ENCODE measurements at regions not wholly inside any gene's neighbourhood (a gene's known extent, or its start where the extent isn't known, plus 50 kb on each side); places are given as distances from the start of the nearest gene placed in this dataset.

DNA sequence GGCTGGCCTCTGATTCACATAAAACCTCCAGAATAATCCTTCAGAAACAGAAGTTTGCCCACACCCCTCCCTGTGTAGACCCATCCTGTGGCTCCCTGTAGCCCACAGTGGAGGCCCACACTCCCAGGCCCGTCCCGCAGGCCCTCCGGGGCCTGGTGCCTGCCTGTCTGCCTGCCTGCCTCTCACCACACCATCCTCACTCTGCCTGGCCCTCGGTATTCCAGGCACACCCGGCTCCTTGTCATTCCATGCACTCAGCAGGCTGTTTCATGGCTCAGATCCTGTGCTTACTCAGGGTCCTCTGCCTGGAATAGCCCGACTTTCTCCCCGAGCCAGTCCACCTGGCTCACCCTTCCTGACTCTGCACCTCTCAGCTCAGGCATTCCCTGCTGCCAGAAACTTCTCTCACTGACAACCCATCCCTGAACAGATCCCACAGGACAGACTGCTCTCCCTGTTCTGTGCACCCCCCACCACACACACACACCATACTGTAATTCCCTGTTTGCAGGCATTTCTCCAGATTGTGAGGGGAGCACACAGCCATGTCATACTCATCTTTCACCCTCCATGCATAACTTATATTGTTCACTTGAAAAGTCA, 498.0 kb upstream of the ZMIZ1 start:
- DNase-seq: no peak
- Histone ChIP-seq H3K27ac (ENCODE audit: low read length) (no peak overlapping the region), H3K36me3 (ENCODE audit: control insufficient read depth, insufficient read depth, low read length) (no peaks in the 10 kb centered on the region), H3K9me3 (ENCODE audit: control insufficient read depth, low read depth, low read length) (no peaks in the 10 kb centered on the region), H3K4me3 (ENCODE audit: low read length) (no peak overlapping the region), H3K27me3 (ENCODE audit: control insufficient read depth, insufficient read depth, low read length) (no peaks in the 10 kb centered on the region), H3K4me1 (ENCODE audit: control insufficient read depth, insufficient read depth, low read length) (peaks cover 13% of the 10 kb centered on the region)
- WGBS (ENCODE audit: insufficient coverage, low lambda C conversion rate): no CpG with 5 or more reads among the region's 7 CpGs

DNA sequence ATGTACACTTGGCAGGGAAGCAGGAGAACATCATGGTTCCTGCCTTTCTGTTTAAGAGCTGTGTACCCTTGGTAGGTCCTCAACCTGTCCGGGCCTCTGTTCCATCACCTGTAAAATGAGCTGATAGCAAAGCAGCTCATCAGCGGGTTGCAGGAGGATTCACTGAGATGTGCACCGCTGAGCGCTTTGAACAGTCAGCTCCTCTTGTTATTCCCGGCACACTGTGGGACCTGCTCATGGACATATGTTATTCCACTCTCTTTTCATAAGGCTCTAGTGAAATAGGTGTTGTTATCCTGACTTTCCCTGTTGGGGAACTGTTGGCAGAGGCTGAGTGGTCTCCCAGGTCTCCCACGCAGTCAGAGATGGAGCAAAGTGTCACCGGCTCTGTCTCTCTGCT, 497.5 kb upstream of the ZMIZ1 start:
- peaks cover 13% of the 10 kb centered on the region for H3K4me1 ChIP-seq (ENCODE audit: control insufficient read depth, insufficient read depth, low read length)
- H3K36me3 ChIP-seq (ENCODE audit: control insufficient read depth, insufficient read depth, low read length): no peaks in the 10 kb centered on the region
- no peak overlapping the region for H3K4me3 ChIP-seq (ENCODE audit: low read length)
- no peak for DNase-seq
- no peak overlapping the region for H3K27ac ChIP-seq (ENCODE audit: low read length)
- no peaks in the 10 kb centered on the region for H3K9me3 ChIP-seq (ENCODE audit: control insufficient read depth, low read depth, low read length)
- H3K27me3 ChIP-seq (ENCODE audit: control insufficient read depth, insufficient read depth, low read length): no peaks in the 10 kb centered on the region
- no CpG with 5 or more reads among the region's 7 CpGs for WGBS (ENCODE audit: insufficient coverage, low lambda C conversion rate)

DNA sequence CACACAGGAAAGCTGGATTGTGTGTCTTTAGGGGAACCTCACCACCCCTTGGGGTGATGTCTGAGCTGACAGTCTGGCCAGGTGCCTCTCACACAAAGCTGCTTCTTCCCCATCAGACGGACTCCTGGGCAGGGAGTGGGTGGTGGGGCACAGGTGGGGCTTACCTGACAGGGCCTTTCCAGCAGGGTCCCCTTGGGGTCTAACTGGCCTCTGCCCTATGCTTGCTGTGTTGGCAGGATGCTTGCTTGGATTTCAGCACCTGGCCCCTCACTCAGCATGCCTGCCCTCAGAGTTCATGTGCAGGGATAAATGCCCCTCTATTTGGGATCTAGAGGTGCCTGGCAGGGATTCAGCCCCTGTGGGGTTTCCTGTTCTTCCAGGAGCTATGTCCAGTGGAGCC, 496.9 kb upstream of the ZMIZ1 start:
- WGBS (ENCODE audit: insufficient coverage, low lambda C conversion rate): no CpG with 5 or more reads among the region's 1 CpG

DNA sequence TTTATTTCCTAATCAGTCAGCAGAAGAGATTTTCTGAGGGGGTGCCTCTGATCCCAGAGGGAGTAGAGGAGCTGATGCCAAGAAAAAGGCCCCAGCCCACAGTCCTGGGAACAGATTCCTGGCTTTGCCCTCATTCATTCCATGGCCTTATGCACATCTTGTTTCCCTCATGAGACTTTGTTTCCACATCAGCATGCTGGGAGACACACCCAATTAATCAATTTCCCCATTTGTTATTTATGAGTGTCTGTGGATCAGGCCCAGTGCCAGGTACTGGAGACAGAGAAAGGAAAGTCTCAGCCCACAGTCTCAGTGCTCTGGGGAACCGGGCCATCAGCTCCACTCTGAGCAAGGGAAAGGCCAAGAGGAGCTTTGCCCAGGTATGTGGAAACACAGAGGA, 496.2 kb upstream of the ZMIZ1 start:
- H3K27me3 ChIP-seq (ENCODE audit: control insufficient read depth, insufficient read depth, low read length): no peaks in the 10 kb centered on the region
- H3K4me1 ChIP-seq (ENCODE audit: control insufficient read depth, insufficient read depth, low read length): peaks cover 7% of the 10 kb centered on the region
- no peak overlapping the region for H3K27ac ChIP-seq (ENCODE audit: low read length)
- no peaks in the 10 kb centered on the region for H3K9me3 ChIP-seq (ENCODE audit: control insufficient read depth, low read depth, low read length)
- no peak for DNase-seq
- no peak overlapping the region for H3K4me3 ChIP-seq (ENCODE audit: low read length)
- no CpG with 5 or more reads among the region's 1 CpG for WGBS (ENCODE audit: insufficient coverage, low lambda C conversion rate)
- H3K36me3 ChIP-seq (ENCODE audit: control insufficient read depth, insufficient read depth, low read length): no peaks in the 10 kb centered on the region

More for the DNA sequence above, 496.9 kb upstream of the ZMIZ1 start:
- Histone ChIP-seq H3K4me3 (ENCODE audit: low read length) (no peak overlapping the region), H3K27ac (ENCODE audit: low read length) (no peak overlapping the region), H3K9me3 (ENCODE audit: control insufficient read depth, low read depth, low read length) (no peaks in the 10 kb centered on the region), H3K27me3 (ENCODE audit: control insufficient read depth, insufficient read depth, low read length) (no peaks in the 10 kb centered on the region), H3K36me3 (ENCODE audit: control insufficient read depth, insufficient read depth, low read length) (no peaks in the 10 kb centered on the region), H3K4me1 (ENCODE audit: control insufficient read depth, insufficient read depth, low read length) (peaks cover 13% of the 10 kb centered on the region)
- no peak for DNase-seq

DNA sequence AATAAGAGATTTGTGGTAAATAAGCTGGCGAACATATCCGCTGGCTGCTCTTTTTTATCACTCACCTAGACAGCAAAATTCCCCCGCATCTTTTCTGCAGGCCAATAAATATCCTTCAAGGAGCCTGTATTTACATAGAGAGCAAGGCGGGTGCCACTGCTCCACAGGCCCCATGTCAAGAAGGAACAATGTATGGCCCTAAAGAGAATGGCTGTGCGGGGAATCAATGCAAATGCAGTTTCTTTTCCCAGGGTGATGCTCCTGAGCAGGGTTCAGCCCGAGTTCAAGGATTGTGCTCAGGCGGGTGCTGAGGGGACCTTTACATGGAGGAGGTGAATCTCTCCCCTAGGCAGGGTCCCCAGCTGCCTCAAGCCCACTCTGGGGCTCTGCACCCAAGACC, 494.2 kb upstream of the ZMIZ1 start:
- Histone ChIP-seq H3K27ac (ENCODE audit: low read length) (no peak overlapping the region), H3K27me3 (ENCODE audit: control insufficient read depth, insufficient read depth, low read length) (no peaks in the 10 kb centered on the region), H3K9me3 (ENCODE audit: control insufficient read depth, low read depth, low read length) (no peaks in the 10 kb centered on the region), H3K4me3 (ENCODE audit: low read length) (no peak overlapping the region), H3K36me3 (ENCODE audit: control insufficient read depth, insufficient read depth, low read length) (no peaks in the 10 kb centered on the region), H3K4me1 (ENCODE audit: control insufficient read depth, insufficient read depth, low read length) (no peaks in the 10 kb centered on the region)
- DNase-seq: no peak
- WGBS (ENCODE audit: insufficient coverage, low lambda C conversion rate): no CpG with 5 or more reads among the region's 7 CpGs

DNA sequence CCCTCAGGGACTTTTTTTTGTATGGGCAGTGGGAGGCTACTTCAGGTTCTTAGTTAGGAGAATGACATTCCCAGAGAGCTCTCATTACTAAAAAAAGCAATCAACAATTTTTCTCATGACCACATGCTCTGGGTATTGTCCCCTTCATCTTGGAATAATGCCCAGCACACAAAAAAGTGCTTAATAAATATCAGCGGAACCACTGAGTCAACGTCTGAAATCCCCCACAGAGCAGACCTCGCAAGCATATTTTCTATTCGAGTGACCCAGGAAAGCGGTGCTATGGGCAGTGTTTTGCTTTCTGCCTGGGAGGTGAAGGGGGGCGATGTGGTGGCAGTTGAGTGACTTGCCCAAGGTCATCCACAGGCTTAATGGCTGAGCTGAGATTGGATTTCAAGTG, 493.4 kb upstream of the ZMIZ1 start:
- no peak for DNase-seq
- Histone ChIP-seq H3K27ac (ENCODE audit: low read length) (no peak overlapping the region), H3K9me3 (ENCODE audit: control insufficient read depth, low read depth, low read length) (no peaks in the 10 kb centered on the region), H3K27me3 (ENCODE audit: control insufficient read depth, insufficient read depth, low read length) (no peaks in the 10 kb centered on the region), H3K36me3 (ENCODE audit: control insufficient read depth, insufficient read depth, low read length) (no peaks in the 10 kb centered on the region), H3K4me3 (ENCODE audit: low read length) (no peak overlapping the region), H3K4me1 (ENCODE audit: control insufficient read depth, insufficient read depth, low read length) (no peaks in the 10 kb centered on the region)
- WGBS (ENCODE audit: insufficient coverage, low lambda C conversion rate): 100% methylated on average over 1 of the region's 6 CpGs

DNA sequence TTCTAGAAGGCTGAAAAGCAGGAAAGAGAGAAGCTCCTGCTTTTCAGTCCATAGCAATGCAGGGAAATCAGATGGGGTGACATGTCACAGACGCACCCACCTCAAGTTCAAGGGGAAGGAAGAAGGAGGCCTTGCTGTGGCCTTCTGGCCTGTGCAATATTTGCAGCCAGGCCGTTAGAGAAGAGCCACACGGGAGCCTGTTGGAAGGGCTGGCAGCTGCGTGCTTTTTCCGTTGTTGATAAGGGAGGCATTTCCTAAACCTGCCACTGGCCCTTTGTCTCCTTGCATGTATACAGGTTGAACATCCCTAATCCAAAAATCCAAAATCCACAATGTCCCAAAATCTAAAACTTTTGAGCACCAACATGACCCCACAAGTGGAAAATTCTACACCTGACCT, 492.5 kb upstream of the ZMIZ1 start:
- no peaks in the 10 kb centered on the region for H3K9me3 ChIP-seq (ENCODE audit: control insufficient read depth, low read depth, low read length)
- H3K4me3 ChIP-seq (ENCODE audit: low read length): no peak overlapping the region
- no peak overlapping the region for H3K27ac ChIP-seq (ENCODE audit: low read length)
- H3K36me3 ChIP-seq (ENCODE audit: control insufficient read depth, insufficient read depth, low read length): no peaks in the 10 kb centered on the region
- H3K27me3 ChIP-seq (ENCODE audit: control insufficient read depth, insufficient read depth, low read length): no peaks in the 10 kb centered on the region
- no CpG with 5 or more reads among the region's 5 CpGs for WGBS (ENCODE audit: insufficient coverage, low lambda C conversion rate)
- H3K4me1 ChIP-seq (ENCODE audit: control insufficient read depth, insufficient read depth, low read length): no peaks in the 10 kb centered on the region
- no peak for DNase-seq

DNA sequence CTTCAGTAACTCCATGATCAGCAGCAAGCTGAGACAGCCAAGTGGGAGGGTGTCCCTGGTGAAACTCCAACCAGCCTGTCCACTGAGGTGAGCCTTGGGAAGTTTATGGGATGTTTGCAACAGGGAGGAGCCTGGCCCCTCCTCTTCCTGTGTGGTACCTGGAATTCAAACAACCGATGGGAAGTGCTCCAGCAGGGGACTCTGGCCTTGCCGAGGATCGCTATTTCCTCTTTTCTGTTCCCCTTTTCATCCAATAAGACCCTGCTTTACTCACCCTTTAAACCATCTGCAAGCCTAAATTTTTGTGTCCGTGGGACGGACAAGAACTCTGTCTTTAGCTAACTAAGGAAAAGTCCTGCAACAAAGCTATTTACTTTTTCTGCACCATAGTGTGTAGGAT, 491.1 kb upstream of the ZMIZ1 start:
- 81% methylated on average over 4 of the region's 5 CpGs for WGBS (ENCODE audit: insufficient coverage, low lambda C conversion rate)
- no peak overlapping the region for H3K4me3 ChIP-seq (ENCODE audit: low read length)

DNA sequence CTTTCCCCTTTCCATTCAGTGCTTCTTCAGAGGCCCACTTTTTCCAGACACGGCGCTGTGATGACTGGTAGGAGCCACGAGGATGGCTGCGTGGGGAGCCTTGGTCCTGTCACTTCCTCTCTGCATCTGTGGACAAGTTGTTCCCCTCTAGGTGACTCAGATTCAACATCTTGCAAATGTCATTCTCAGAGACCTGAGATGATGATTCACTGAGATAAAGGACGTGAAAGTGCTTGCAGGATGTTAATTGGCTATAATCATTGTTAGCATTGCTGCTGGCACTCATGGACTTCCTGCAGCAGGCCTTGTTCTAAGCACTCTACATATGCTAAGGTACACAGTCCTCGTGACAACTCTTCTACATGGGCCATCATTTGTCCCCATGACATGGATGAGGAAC, 489.8 kb upstream of the ZMIZ1 start:
- peaks cover 3% of the 10 kb centered on the region for H3K4me1 ChIP-seq (ENCODE audit: control insufficient read depth, insufficient read depth, low read length)
- H3K4me3 ChIP-seq (ENCODE audit: low read length): no peak overlapping the region
- WGBS (ENCODE audit: insufficient coverage, low lambda C conversion rate): 100% methylated on average over 1 of the region's 6 CpGs
- no peaks in the 10 kb centered on the region for H3K9me3 ChIP-seq (ENCODE audit: control insufficient read depth, low read depth, low read length)
- H3K36me3 ChIP-seq (ENCODE audit: control insufficient read depth, insufficient read depth, low read length): no peaks in the 10 kb centered on the region
- no peak overlapping the region for H3K27ac ChIP-seq (ENCODE audit: low read length)
- no peaks in the 10 kb centered on the region for H3K27me3 ChIP-seq (ENCODE audit: control insufficient read depth, insufficient read depth, low read length)
- DNase-seq: no peak

More for the DNA sequence above, 491.1 kb upstream of the ZMIZ1 start:
- no peaks in the 10 kb centered on the region for H3K36me3 ChIP-seq (ENCODE audit: control insufficient read depth, insufficient read depth, low read length)
- DNase-seq: no peak
- H3K27ac ChIP-seq (ENCODE audit: low read length): no peak overlapping the region
- no peaks in the 10 kb centered on the region for H3K9me3 ChIP-seq (ENCODE audit: control insufficient read depth, low read depth, low read length)
- H3K4me1 ChIP-seq (ENCODE audit: control insufficient read depth, insufficient read depth, low read length): no peaks in the 10 kb centered on the region
- no peaks in the 10 kb centered on the region for H3K27me3 ChIP-seq (ENCODE audit: control insufficient read depth, insufficient read depth, low read length)

DNA sequence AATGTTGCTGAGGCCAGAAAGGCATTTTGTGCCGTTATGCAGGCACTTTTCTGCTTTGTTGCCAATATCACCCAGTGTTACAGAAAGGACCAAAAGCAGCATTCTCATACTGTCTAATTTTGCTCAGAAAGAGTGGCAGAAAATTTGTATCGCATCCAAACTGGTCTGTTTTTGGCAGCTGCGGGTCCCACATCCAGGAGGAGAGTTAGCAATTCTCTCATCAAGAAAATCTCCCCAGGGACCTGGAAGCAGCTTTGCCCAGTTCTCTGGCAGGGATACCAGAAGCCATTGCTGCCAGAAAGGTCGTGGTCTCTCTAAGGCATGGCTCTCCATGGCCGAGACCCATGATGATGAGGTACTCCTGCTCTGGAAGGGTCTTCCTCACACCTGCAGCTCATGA, 489.2 kb upstream of the ZMIZ1 start:
- no CpG with 5 or more reads among the region's 5 CpGs for WGBS (ENCODE audit: insufficient coverage, low lambda C conversion rate)
- DNase-seq: no peak
- Histone ChIP-seq H3K4me1 (ENCODE audit: control insufficient read depth, insufficient read depth, low read length) (peaks cover 9% of the 10 kb centered on the region), H3K27me3 (ENCODE audit: control insufficient read depth, insufficient read depth, low read length) (no peaks in the 10 kb centered on the region), H3K27ac (ENCODE audit: low read length) (no peak overlapping the region), H3K4me3 (ENCODE audit: low read length) (no peak overlapping the region), H3K9me3 (ENCODE audit: control insufficient read depth, low read depth, low read length) (no peaks in the 10 kb centered on the region), H3K36me3 (ENCODE audit: control insufficient read depth, insufficient read depth, low read length) (no peaks in the 10 kb centered on the region)

DNA sequence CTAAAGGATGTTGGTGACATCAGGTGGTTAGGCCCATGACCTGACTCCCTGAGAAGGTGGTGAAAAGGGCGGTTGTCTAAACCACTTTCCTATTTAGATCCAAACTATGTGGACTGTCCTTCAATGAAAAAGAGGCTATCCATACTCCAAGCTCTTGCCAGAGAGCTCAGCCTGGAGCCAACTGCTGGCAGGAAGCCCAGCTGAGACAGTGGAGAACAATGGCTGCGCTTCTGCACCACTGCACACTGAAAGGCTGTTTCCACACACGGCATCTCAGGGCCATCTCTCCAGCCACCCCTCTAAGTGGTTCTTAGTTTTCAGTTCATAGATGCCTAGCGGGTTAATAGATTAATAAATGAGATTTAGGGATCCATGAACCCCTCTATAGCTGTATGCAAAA, 488.8 kb upstream of the ZMIZ1 start:
- no peak for DNase-seq

More for the DNA sequence above, 488.8 kb upstream of the ZMIZ1 start:
- peaks cover 13% of the 10 kb centered on the region for H3K4me1 ChIP-seq (ENCODE audit: control insufficient read depth, insufficient read depth, low read length)
- H3K27me3 ChIP-seq (ENCODE audit: control insufficient read depth, insufficient read depth, low read length): no peaks in the 10 kb centered on the region
- no peak overlapping the region for H3K27ac ChIP-seq (ENCODE audit: low read length)
- H3K9me3 ChIP-seq (ENCODE audit: control insufficient read depth, low read depth, low read length): no peaks in the 10 kb centered on the region
- WGBS (ENCODE audit: insufficient coverage, low lambda C conversion rate): no CpG with 5 or more reads among the region's 4 CpGs
- H3K4me3 ChIP-seq (ENCODE audit: low read length): no peak overlapping the region
- H3K36me3 ChIP-seq (ENCODE audit: control insufficient read depth, insufficient read depth, low read length): no peaks in the 10 kb centered on the region
